Loucy (cell line): ENCODE measurements at regions not wholly inside any gene's neighbourhood (a gene's known extent, or its start where the extent isn't known, plus 50 kb on each side); places are given as distances from the start of the nearest gene placed in this dataset.

Experiments
- H2AFZ ChIP-seq: fragments of 200-600 bp; sonication (generic); 2 replicates; pipeline ENCODE4 v1.6.0; 2016; ENCODE audit warnings: antibody characterized with exemption, mild to moderate bottlenecking, low read length, moderate library complexity
- H3F3A ChIP-seq: fragments of 200-600 bp; 2 replicates; pipeline ENCODE4 v1.6.0; 2016; ENCODE audit warnings: antibody characterized with exemption, low read depth, mild to moderate bottlenecking
- H3K27me3 ChIP-seq: fragments of 200-600 bp; sonication (generic); 2 replicates; pipeline ENCODE4 v1.6.1; 2014; ENCODE audit warnings: low read length, mild to moderate bottlenecking; ENCODE audit not compliant: insufficient read depth, poor library complexity, severe bottlenecking
- H3K36me3 ChIP-seq: fragments of 200-600 bp; sonication (generic); 2 replicates; pipeline ENCODE4 v1.6.1; 2016; ENCODE audit warnings: low read length; ENCODE audit not compliant: insufficient read depth
- H3K4me1 ChIP-seq: fragments of 200-600 bp; sonication (generic); 2 replicates; pipeline ENCODE4 v1.5.1; 2014; ENCODE audit warnings: low read length, mild to moderate bottlenecking; ENCODE audit not compliant: insufficient read depth, poor library complexity, severe bottlenecking
- H3K4me2 ChIP-seq: fragments of 200-600 bp; sonication (generic); 2 replicates; pipeline ENCODE4 v1.6.0; 2014; ENCODE audit warnings: antibody characterized with exemption, low read length, low read depth, mild to moderate bottlenecking; ENCODE audit not compliant: poor library complexity, severe bottlenecking
- H3K4me3 ChIP-seq: fragments of 200-600 bp; sonication (generic); 2 replicates; pipeline ENCODE4 v1.5.1; 2014; ENCODE audit warnings: low read length, mild to moderate bottlenecking, mixed read lengths; ENCODE audit not compliant: poor library complexity, severe bottlenecking
- H3K79me2 ChIP-seq: fragments of 200-600 bp; sonication (generic); 2 replicates; pipeline ENCODE4 v1.6.1; 2014; ENCODE audit warnings: low read length; ENCODE audit not compliant: insufficient read depth
- H3K9ac ChIP-seq: fragments of 200-600 bp; sonication (generic); 2 replicates; pipeline ENCODE4 v1.6.0; 2014; ENCODE audit warnings: mild to moderate bottlenecking, low read depth, low read length, moderate library complexity; ENCODE audit not compliant: poor library complexity, severe bottlenecking
- H3K9me2 ChIP-seq: fragments of 200-600 bp; sonication (generic); replicated peaks from 2 replicates; pipeline ENCODE4 v1.6.1; 2016; ENCODE audit warnings: low read depth, low read length, mixed read lengths
- H3K9me3 ChIP-seq: fragments of 200-600 bp; sonication (generic); 2 replicates; pipeline ENCODE4 v1.6.1; 2014; ENCODE audit warnings: mild to moderate bottlenecking, antibody characterized with exemption, low read length, low read depth; ENCODE audit not compliant: insufficient read depth
- H4K20me1 ChIP-seq: fragments of 200-600 bp; sonication (generic); 2 replicates; pipeline ENCODE4 v1.6.0; 2014; ENCODE audit warnings: antibody characterized with exemption, low read length, mild to moderate bottlenecking; ENCODE audit not compliant: insufficient read depth, poor library complexity, severe bottlenecking
- EZH2phosphoT487 ChIP-seq: fragments of 200-600 bp; IDR thresholded peaks from 2 replicates; pipeline ENCODE4 v1.6.1; 2018; ENCODE audit warnings: antibody characterized with exemption, mild to moderate bottlenecking, moderate library complexity, borderline replicate concordance
- TF ChIP-seq, protein P1 (sequence below): fragments of 200-600 bp; sonication (generic); conservative IDR thresholded peaks from 2 replicates; pipeline ENCODE4 v1.5.1; 2014; ENCODE audit warnings: mild to moderate bottlenecking, antibody characterized with exemption, low read length

DNA sequence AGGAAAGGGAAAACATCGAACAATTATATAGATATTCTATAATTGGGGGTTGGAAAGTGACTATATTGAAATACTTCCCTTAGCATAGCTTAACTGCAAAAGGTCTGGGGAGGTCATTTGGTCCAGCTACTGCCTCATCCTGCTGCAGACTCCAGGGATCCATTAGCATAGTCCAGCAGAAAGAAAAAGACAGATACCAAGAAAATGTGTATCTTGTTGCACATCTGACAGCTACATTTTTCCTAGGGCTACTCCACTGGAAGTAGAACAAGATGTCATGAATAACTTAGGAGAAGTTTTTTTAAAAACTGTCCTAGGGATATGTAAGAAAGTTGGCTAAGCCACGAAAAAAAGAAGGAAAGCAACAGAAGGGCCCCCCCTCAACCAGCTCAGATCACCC is 92.9 kb upstream of the SLC30A5 start:
- H3K9me3 ChIP-seq = no peaks in the 10 kb centered on the region
- H3K9me2 ChIP-seq = no peaks in the 10 kb centered on the region
- peaks cover 2% of the 10 kb centered on the region for H3K4me1 ChIP-seq
- H4K20me1 ChIP-seq = no peaks in the 10 kb centered on the region
- H2AFZ ChIP-seq = no peak overlapping the region
- no peaks in the 10 kb centered on the region for H3F3A ChIP-seq
- H3K9ac ChIP-seq = no peak overlapping the region
- no peaks in the 10 kb centered on the region for H3K27me3 ChIP-seq
- no peaks in the 10 kb centered on the region for H3K36me3 ChIP-seq
- H3K4me3 ChIP-seq = no peak overlapping the region
- no peak for TF ChIP-seq EZH2phosphoT487
- TF ChIP-seq, protein P1, sequence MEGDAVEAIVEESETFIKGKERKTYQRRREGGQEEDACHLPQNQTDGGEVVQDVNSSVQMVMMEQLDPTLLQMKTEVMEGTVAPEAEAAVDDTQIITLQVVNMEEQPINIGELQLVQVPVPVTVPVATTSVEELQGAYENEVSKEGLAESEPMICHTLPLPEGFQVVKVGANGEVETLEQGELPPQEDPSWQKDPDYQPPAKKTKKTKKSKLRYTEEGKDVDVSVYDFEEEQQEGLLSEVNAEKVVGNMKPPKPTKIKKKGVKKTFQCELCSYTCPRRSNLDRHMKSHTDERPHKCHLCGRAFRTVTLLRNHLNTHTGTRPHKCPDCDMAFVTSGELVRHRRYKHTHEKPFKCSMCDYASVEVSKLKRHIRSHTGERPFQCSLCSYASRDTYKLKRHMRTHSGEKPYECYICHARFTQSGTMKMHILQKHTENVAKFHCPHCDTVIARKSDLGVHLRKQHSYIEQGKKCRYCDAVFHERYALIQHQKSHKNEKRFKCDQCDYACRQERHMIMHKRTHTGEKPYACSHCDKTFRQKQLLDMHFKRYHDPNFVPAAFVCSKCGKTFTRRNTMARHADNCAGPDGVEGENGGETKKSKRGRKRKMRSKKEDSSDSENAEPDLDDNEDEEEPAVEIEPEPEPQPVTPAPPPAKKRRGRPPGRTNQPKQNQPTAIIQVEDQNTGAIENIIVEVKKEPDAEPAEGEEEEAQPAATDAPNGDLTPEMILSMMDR = no peak
- H3K4me2 ChIP-seq = no peak overlapping the region
- no peaks in the 10 kb centered on the region for H3K79me2 ChIP-seq

DNA sequence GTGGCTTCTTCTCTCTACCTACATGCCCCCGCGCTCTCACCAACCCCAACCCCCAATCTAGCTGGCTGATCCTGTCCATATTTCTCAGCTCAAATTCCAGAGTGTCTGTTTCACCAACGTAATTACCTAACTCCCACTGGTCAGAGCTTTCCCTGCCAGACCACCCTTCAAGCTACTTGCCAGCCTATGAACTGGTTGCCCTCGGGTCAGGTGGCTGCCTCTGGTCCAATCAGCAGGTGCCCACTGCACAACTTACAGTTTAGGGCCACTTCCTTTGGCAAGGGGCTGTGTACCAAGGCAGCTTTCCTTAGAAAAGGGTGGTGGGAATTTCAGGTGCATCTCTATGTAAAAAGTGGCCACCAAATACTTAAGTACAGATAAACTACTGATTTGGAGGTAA is 92.2 kb upstream of the SLC30A5 start:
- no peak for TF ChIP-seq EZH2phosphoT487
- TF ChIP-seq, protein P1 = no peak
- Histone ChIP-seq H3K4me2 (no peak overlapping the region), H3K79me2 (no peaks in the 10 kb centered on the region), H3K9me2 (no peaks in the 10 kb centered on the region), H4K20me1 (no peaks in the 10 kb centered on the region), H3K9ac (no peak overlapping the region), H3K9me3 (no peaks in the 10 kb centered on the region), H3K4me1 (no peaks in the 10 kb centered on the region), H3K27me3 (no peaks in the 10 kb centered on the region), H3K4me3 (no peak overlapping the region), H3K36me3 (no peaks in the 10 kb centered on the region), H2AFZ (0 out of 2 replicates have a peak overlapping the region, but pooled peaks have one; percentile 38), H3F3A (no peaks in the 10 kb centered on the region)

DNA sequence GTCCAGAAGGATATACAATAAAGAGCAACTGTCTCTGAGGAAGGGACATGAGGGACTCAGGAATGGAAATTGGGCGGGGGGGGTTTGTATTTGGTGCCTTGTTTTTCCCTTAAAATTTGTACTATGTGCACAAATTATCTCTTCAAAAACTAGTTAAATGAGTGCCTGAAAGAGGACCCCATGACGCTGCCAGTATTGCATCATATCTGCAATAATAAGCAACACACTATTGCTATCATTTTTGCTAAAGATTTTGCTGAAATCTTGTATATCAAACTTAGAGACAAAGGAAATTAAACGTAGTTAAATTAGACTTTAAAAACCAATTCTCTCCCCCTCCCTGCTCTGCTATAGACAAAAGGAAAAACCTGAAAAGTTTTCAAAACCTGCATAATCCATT is 89.7 kb upstream of the SLC30A5 start:
- H3K9ac ChIP-seq = no peak overlapping the region
- H3K4me1 ChIP-seq = no peaks in the 10 kb centered on the region
- H4K20me1 ChIP-seq = no peaks in the 10 kb centered on the region
- no peak overlapping the region for H3K4me2 ChIP-seq
- H3K79me2 ChIP-seq = no peaks in the 10 kb centered on the region
- H3K27me3 ChIP-seq = no peaks in the 10 kb centered on the region
- no peak for TF ChIP-seq EZH2phosphoT487
- TF ChIP-seq, protein P1 = no peak
- H3K9me3 ChIP-seq = no peaks in the 10 kb centered on the region
- no peaks in the 10 kb centered on the region for H3K36me3 ChIP-seq
- no peaks in the 10 kb centered on the region for H3F3A ChIP-seq
- no peak overlapping the region for H2AFZ ChIP-seq
- no peak overlapping the region for H3K4me3 ChIP-seq
- no peaks in the 10 kb centered on the region for H3K9me2 ChIP-seq
